ENCODE measurements at regions not wholly inside any gene's neighbourhood (a gene's known extent, or its start where the extent isn't known, plus 50 kb on each side); places are given as distances from the start of the nearest gene placed in this dataset.

GRCh38 chr9:80699511-80699998, 989.8 kb downstream of the TLE1 start:
- no peak for TF ChIP-seq CTCF (IDR thresholded peaks at IDR 0.05)
- TF ChIP-seq POLR2A (IDR thresholded peaks at IDR 0.05) = no peak

All from upper lobe of left lung (tissue), 4 donors.